ENCODE measurements at regions not wholly inside any gene's neighbourhood (a gene's known extent, or its start where the extent isn't known, plus 50 kb on each side); places are given as distances from the start of the nearest gene placed in this dataset.

DNA sequence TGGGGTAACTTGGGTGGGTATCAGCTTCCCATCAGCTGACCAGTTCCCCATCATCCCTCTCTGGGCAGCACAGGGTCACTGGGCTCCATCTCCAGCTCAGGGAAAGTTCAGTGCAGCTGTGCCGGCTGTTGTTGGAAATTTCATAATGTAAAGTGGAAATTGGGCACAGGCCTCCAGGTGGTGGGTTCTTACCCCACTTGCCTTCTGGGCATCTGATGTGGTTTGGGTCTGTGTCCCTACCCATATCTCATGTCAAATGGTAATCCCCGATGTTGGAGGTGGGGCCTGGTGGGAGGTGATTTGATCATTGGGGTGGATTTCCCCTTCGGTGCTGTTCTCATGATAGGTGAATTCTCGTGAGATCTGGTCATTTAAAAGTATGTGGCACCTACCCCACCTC lies 59.7 kb upstream of the PSEN2 start:
- TF ChIP-seq, protein P1, sequence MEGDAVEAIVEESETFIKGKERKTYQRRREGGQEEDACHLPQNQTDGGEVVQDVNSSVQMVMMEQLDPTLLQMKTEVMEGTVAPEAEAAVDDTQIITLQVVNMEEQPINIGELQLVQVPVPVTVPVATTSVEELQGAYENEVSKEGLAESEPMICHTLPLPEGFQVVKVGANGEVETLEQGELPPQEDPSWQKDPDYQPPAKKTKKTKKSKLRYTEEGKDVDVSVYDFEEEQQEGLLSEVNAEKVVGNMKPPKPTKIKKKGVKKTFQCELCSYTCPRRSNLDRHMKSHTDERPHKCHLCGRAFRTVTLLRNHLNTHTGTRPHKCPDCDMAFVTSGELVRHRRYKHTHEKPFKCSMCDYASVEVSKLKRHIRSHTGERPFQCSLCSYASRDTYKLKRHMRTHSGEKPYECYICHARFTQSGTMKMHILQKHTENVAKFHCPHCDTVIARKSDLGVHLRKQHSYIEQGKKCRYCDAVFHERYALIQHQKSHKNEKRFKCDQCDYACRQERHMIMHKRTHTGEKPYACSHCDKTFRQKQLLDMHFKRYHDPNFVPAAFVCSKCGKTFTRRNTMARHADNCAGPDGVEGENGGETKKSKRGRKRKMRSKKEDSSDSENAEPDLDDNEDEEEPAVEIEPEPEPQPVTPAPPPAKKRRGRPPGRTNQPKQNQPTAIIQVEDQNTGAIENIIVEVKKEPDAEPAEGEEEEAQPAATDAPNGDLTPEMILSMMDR (IDR thresholded peaks at IDR 0.05): no peak
- no peak for TF ChIP-seq POLR2A (IDR thresholded peaks at IDR 0.05)
